ENCODE measurements at regions not wholly inside any gene's neighbourhood (a gene's known extent, or its start where the extent isn't known, plus 50 kb on each side); places are given as distances from the start of the nearest gene placed in this dataset.

DNA sequence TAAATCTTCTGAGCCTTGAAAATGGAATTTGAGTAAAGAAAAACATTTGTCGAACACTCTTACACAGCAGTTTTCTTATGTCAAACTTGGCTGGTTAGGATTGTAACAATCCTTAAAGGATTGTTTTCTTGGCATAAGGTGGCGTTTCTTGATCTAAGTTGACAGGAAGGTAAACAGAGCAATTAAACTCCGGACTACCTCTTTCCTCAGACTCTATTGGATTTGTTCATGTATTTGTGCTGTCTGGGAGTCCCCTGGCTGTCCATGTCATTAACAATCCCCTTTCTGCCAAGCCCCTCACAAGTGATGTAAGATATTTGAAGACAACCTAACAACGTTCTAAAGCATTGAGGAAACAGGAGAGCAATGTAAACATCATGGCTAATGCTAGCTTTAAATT is 222.5 kb upstream of the SNX19 start:
- Mint-ChIP-seq H3K27me3 (ENCODE audit: low read depth) (no peaks in the 10 kb centered on the region), H3K9me3 (ENCODE audit: insufficient read depth) (no peaks in the 10 kb centered on the region), H3K4me3 (no peak overlapping the region), H3K4me1 (ENCODE audit: low read depth) (no peaks in the 10 kb centered on the region), H3K27ac (no peak overlapping the region), H3K36me3 (ENCODE audit: low read depth) (no peaks in the 10 kb centered on the region)
- ChIA-PET POLR2A (no interaction called here), CTCF (no interaction called here)
- no peak for DNase-seq
- ATAC-seq: no peak

DNA sequence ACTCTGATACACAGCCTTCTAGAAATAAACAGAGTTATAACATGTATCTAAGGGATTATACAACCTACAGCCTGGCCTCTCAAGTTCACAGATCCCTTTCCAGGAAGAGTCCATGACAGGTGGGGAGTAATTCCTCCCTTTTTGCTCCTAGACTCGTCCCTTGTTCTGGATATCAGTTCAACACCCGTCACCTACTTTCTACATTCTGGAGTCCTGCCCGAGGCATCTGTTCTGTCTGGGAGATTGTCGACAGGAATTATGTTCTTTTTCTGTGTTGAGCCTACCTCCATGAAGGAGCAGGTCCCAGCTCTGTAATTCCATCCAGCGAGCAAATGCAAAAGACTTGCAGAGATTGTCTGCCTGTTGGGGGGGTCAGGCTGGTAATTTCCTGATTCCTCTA is 224.6 kb upstream of the NTM start:
- ChIA-PET POLR2A (no interaction called here), CTCF (no interaction called here)
- H3K27ac Mint-ChIP-seq: no peak overlapping the region
- DNase-seq (no peak), ATAC-seq (no peak)
- H3K9me3 Mint-ChIP-seq (ENCODE audit: insufficient read depth): no peaks in the 10 kb centered on the region
- H3K4me3 Mint-ChIP-seq: no peak overlapping the region
- no peaks in the 10 kb centered on the region for H3K27me3 Mint-ChIP-seq (ENCODE audit: low read depth)
- H3K4me1 Mint-ChIP-seq (ENCODE audit: low read depth): no peaks in the 10 kb centered on the region
- no peaks in the 10 kb centered on the region for H3K36me3 Mint-ChIP-seq (ENCODE audit: low read depth)

DNA sequence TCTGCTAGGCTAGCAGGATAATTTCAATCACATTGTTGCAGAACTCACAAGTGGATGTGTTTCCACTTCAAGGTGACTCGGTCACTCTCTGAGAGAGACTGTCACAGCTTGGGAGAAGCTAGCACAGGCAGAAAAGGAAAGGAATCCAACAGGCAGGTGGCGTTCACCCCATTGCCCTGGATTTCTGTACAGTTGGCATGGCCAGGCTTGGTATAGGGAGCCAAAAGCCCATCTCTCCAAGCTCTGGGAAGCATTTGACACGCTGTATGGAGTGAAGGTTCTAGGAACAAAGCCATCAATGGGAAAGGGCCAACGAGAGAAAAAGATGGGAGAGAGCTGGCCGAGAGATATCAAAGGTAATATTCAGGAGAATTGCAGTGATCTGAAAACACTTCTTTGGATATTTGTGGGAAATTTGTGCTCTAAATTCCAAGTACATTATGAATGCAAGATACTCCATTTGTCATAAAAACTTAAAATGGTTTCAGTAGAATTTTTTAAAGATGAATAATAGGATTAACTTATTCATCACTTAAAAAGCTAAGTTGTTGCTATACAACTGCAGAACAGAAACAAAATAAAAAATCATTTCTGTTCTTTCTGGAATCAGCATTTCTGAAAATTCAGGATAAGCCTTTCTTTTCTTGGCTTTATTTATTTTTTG is 223.5 kb upstream of the NTM start:
- POLR2A ChIA-PET: no interaction called here
- Mint-ChIP-seq H3K9me3 (ENCODE audit: insufficient read depth) (no peaks in the 10 kb centered on the region), H3K36me3 (ENCODE audit: low read depth) (no peaks in the 10 kb centered on the region), H3K4me3 (no peak overlapping the region), H3K27me3 (ENCODE audit: low read depth) (no peaks in the 10 kb centered on the region), H3K27ac (no peak overlapping the region), H3K4me1 (ENCODE audit: low read depth) (no peaks in the 10 kb centered on the region)
- CTCF ChIA-PET: no interaction called here
- no peak for ATAC-seq
- no peak for DNase-seq

DNA sequence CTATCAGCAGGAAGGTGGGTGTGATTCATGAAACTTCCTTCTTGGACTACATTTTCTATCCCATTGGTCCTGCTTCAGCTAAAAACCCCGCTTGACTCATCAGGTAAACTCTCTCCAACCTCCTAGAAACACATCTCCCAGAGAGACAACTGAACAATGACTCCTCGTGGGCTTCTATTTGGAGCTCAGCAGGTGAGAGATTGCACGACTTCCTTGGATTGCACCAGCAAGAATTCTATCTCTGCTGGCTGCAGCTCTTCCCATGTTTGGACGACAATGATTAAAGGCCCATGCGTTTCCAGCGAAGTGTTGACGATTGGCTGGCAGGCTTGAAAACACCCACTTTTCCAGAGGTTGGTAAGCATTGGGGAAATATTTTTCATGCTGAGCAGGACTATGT is 216.1 kb upstream of the NTM start:
- ChIA-PET CTCF (no interaction called here), POLR2A (no interaction called here)
- ATAC-seq: no peak
- H3K27me3 Mint-ChIP-seq (ENCODE audit: low read depth): no peaks in the 10 kb centered on the region
- no peaks in the 10 kb centered on the region for H3K9me3 Mint-ChIP-seq (ENCODE audit: insufficient read depth)
- DNase-seq: no peak
- H3K36me3 Mint-ChIP-seq (ENCODE audit: low read depth): no peaks in the 10 kb centered on the region
- H3K4me3 Mint-ChIP-seq: no peak overlapping the region
- H3K27ac Mint-ChIP-seq: no peak overlapping the region
- no peaks in the 10 kb centered on the region for H3K4me1 Mint-ChIP-seq (ENCODE audit: low read depth)

DNA sequence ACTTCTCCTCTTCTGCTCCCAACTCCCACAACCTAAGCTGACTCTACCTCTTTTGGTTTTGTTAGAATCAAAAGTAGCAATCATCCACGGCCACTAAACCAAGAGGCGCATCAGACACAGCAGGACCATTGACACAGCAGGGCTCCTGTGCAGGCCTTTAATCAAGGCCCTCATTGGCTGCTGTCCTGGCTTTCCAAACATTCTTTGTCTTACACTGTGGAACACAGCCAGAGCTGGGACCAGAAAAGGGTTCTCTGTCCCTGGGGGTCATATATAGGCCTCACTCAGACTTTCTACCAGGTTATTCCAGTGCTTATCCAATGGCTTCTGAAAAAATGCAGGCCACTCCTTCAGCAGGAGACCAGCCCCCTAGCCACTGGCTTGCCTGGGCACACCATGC is 212.7 kb upstream of the NTM start:
- Mint-ChIP-seq H3K4me3 (no peak overlapping the region), H3K27me3 (ENCODE audit: low read depth) (no peaks in the 10 kb centered on the region), H3K36me3 (ENCODE audit: low read depth) (no peaks in the 10 kb centered on the region), H3K4me1 (ENCODE audit: low read depth) (no peaks in the 10 kb centered on the region), H3K27ac (no peak overlapping the region), H3K9me3 (ENCODE audit: insufficient read depth) (no peaks in the 10 kb centered on the region)
- ChIA-PET POLR2A (no interaction called here), CTCF (no interaction called here)
- DNase-seq (no peak), ATAC-seq (no peak)

DNA sequence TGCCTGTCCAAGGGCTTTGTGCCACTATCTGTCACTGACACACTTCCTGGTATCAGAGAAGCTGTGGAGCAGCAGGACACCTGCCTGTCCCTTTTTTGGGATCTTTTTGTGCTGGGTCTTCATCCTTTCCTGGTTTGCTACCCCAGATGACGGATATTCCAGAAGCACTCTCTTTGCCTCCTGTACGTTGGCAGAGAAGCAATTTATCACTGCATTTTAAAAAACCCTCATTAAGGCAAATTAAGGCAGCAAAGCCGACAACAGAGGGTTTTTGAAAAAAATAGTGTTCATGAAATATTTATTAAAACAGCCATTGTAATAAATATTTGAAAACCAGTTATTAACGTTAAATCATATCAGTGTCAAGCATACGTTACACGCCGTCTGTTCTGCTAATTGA is 209.6 kb upstream of the NTM start:
- ChIA-PET POLR2A (no interaction called here), CTCF (no interaction called here)
- no peaks in the 10 kb centered on the region for H3K4me1 Mint-ChIP-seq (ENCODE audit: low read depth)
- H3K9me3 Mint-ChIP-seq (ENCODE audit: insufficient read depth): no peaks in the 10 kb centered on the region
- H3K27ac Mint-ChIP-seq: no peak overlapping the region
- no peak for ATAC-seq
- no peaks in the 10 kb centered on the region for H3K27me3 Mint-ChIP-seq (ENCODE audit: low read depth)
- no peaks in the 10 kb centered on the region for H3K36me3 Mint-ChIP-seq (ENCODE audit: low read depth)
- no peak for DNase-seq
- H3K4me3 Mint-ChIP-seq: no peak overlapping the region

DNA sequence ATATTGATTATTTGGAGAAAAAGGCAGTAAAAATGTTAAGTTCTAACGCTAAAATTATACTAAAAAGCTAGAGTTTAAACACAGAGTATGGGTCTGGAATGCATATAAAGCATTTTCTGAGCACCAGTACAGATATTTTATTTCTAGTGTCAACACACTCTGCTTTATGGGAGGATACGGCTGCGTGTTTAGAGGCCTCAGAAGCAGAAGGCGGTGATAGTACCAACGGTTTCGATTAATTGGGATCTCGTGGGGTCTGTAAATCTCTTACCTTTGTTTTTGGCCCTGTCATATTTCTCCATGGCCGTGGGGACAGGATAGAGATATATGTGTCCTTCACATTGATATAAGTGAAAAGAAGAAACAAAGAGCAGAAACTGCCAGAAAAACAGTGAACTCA is 206.8 kb upstream of the NTM start:
- ATAC-seq: no peak
- H3K9me3 Mint-ChIP-seq (ENCODE audit: insufficient read depth): no peaks in the 10 kb centered on the region
- no peaks in the 10 kb centered on the region for H3K4me1 Mint-ChIP-seq (ENCODE audit: low read depth)
- ChIA-PET POLR2A (no interaction called here), CTCF (no interaction called here)
- H3K4me3 Mint-ChIP-seq: no peak overlapping the region
- DNase-seq: no peak
- H3K27me3 Mint-ChIP-seq (ENCODE audit: low read depth): no peaks in the 10 kb centered on the region
- H3K27ac Mint-ChIP-seq: no peak overlapping the region
- no peaks in the 10 kb centered on the region for H3K36me3 Mint-ChIP-seq (ENCODE audit: low read depth)

DNA sequence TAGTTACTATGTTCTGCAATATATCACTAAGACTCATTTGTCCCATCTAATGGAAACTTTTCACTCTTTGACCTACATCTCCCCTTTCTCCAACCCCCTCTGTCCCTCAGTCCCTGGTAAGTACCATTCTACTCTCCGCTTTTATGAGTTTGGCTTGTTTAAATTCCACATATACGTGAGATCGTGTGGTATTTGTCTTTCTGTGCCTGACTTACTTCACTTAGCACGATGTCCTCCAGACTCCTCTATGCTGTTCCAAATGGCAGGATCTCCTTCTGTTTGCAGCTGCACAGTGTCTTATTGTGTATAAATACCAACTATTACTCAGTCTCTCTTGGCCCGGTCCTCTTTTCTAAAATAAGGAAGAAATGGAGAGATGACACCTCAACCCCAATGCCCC is 205.4 kb upstream of the NTM start:
- H3K27me3 Mint-ChIP-seq (ENCODE audit: low read depth): no peaks in the 10 kb centered on the region
- ATAC-seq: no peak
- no peaks in the 10 kb centered on the region for H3K4me1 Mint-ChIP-seq (ENCODE audit: low read depth)
- ChIA-PET POLR2A (no interaction called here), CTCF (no interaction called here)
- no peak overlapping the region for H3K27ac Mint-ChIP-seq
- no peaks in the 10 kb centered on the region for H3K36me3 Mint-ChIP-seq (ENCODE audit: low read depth)
- H3K9me3 Mint-ChIP-seq (ENCODE audit: insufficient read depth): no peaks in the 10 kb centered on the region
- no peak overlapping the region for H3K4me3 Mint-ChIP-seq
- DNase-seq: no peak

DNA sequence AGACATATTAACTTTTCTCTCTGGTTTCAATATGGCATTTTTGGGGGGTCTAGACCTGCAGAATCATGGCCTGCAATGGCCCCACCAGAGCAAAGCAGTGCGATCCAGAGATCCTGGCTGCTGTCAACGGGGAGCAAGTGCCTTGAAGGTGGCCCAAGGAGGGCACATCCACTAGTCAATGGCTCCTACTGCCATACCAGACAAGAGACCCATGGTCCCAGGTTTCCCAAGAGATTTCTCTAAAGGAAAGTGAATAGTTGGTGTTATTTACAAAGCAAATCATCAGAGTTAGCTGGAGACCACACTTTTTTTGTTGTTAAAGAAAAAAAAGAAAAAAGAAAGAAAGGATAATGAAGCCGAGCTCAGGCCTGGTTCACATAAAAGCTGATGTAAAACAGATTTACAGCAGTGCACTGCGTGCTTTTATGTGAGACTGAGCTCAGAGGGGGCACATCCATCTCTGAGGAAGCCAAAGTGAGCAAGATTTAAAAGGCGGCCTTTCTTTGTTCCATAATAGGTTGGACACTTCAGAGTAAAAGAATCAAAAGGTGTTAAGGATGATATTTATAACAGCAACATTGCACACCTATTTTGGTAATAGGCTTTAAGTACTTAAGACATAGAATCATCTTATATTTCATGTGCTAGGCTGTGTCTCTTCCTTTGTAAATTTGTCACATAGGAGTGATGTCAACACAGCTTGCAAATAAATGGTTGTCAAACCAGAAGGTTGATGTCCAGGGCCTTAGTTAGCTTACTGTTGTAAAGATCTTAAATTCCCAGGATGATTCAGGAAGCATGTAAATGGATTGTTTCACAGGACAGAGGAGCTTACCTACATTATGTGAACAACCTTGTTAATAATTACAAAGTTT is 201.3 kb upstream of the NTM start:
- Mint-ChIP-seq H3K9me3 (ENCODE audit: insufficient read depth) (no peaks in the 10 kb centered on the region), H3K36me3 (ENCODE audit: low read depth) (no peaks in the 10 kb centered on the region), H3K4me1 (ENCODE audit: low read depth) (no peaks in the 10 kb centered on the region), H3K27me3 (ENCODE audit: low read depth) (no peaks in the 10 kb centered on the region), H3K27ac (no peak overlapping the region), H3K4me3 (no peak overlapping the region)
- ATAC-seq (no peak), DNase-seq (no peak)
- ChIA-PET CTCF (no interaction called here), POLR2A (interaction anchor here (0.6 kb wide), 1 partner anchor 65 kb away, joined by 3 read pairs; no protein-coding TSS in a partner anchor)

DNA sequence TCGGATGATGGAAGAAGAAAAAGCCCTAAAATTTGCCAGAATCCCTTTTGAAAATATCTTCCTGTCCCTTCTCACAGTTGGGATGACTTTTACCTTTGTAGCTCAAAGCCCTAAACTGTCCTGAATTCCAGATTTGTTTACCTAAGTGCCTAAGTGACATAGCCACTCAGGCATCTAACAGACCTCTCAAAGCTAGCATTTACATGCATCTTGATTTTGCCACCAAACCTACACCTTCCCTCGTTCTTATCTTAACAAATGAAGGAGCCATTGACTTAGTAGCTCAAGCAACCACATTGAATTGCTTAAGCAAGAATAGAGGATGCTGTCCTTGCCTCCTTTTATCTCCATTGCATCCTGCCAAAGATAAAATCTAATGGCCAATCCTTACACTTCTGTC is 198.4 kb upstream of the NTM start:
- Mint-ChIP-seq H3K27me3 (ENCODE audit: low read depth) (no peaks in the 10 kb centered on the region), H3K9me3 (ENCODE audit: insufficient read depth) (no peaks in the 10 kb centered on the region), H3K4me1 (ENCODE audit: low read depth) (no peaks in the 10 kb centered on the region), H3K27ac (no peak overlapping the region), H3K36me3 (ENCODE audit: low read depth) (no peaks in the 10 kb centered on the region), H3K4me3 (no peak overlapping the region)
- POLR2A ChIA-PET: no interaction called here
- ATAC-seq: no peak
- CTCF ChIA-PET: no interaction called here
- DNase-seq: no peak

DNA sequence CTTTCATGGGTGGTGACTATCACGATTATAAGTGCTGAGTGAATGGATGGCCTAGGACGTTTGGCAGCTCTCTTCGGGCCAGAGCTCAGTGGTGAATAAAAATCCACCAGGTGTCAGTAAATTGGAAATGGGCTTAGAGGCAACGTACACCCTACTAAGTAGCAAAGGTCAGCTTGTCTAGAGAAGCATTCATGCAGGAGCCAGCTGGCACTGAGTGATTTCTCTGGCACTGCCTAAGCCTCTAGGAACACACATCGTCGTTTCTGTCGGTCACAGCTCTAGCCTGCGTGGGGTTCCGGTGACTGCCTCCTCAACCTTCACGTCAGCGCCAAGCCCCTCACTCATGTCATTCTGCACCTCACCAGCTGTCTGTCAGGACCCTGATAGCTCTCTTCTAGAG is 192.4 kb upstream of the NTM start:
- no peak overlapping the region for H3K4me3 Mint-ChIP-seq
- no peaks in the 10 kb centered on the region for H3K36me3 Mint-ChIP-seq (ENCODE audit: low read depth)
- no peaks in the 10 kb centered on the region for H3K4me1 Mint-ChIP-seq (ENCODE audit: low read depth)
- no peaks in the 10 kb centered on the region for H3K9me3 Mint-ChIP-seq (ENCODE audit: insufficient read depth)
- DNase-seq (no peak), ATAC-seq (no peak)
- POLR2A ChIA-PET: no interaction called here
- no peak overlapping the region for H3K27ac Mint-ChIP-seq
- no peaks in the 10 kb centered on the region for H3K27me3 Mint-ChIP-seq (ENCODE audit: low read depth)
- CTCF ChIA-PET: no interaction called here

DNA sequence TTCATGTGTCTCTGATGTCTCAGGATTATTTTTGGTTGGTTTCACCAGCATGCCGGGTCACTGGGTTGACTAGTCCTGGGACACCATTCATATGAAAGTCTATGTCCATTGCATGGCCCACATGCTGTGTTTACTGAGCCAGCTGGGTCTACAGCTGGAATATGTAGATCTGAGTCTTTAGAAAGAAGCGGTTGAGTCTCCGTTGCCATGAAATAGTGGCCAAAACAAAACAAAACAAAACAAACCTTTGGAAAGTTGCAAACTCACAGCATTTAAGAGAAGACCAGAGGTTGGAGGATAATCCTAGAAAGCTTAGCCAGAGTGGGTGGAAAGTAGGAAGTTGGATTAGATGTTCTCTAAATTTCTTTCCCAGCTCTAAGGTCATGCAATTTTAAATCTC is 191.8 kb upstream of the NTM start:
- H3K36me3 Mint-ChIP-seq (ENCODE audit: low read depth): no peaks in the 10 kb centered on the region
- no peak for DNase-seq
- no peaks in the 10 kb centered on the region for H3K4me1 Mint-ChIP-seq (ENCODE audit: low read depth)
- no peak overlapping the region for H3K27ac Mint-ChIP-seq
- POLR2A ChIA-PET: no interaction called here
- H3K4me3 Mint-ChIP-seq: no peak overlapping the region
- CTCF ChIA-PET: no interaction called here
- no peaks in the 10 kb centered on the region for H3K27me3 Mint-ChIP-seq (ENCODE audit: low read depth)
- no peak for ATAC-seq
- H3K9me3 Mint-ChIP-seq (ENCODE audit: insufficient read depth): no peaks in the 10 kb centered on the region

DNA sequence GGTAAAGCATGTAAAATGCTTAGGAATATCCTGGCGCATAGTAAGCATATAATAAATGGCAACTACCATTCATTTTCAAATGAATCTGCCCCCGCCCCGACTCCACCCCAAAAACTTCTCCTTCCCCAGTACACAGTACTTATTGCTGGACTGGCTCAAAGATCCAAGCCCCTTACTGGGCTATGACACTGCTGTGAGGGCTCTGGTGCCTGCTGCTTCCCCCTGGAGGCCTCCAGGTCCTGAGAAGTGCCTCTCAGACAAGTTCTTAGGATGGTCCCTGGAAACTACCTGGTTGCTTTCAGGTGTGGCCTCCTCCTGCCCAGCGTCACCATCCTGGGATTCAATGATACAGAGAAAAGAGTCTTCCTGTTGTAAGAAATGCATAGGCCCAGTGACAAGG is 190.6 kb upstream of the NTM start:
- POLR2A ChIA-PET: no interaction called here
- no peaks in the 10 kb centered on the region for H3K36me3 Mint-ChIP-seq (ENCODE audit: low read depth)

More for the DNA sequence above, 190.6 kb upstream of the NTM start:
- DNase-seq (no peak), ATAC-seq (no peak)
- CTCF ChIA-PET: no interaction called here
- Mint-ChIP-seq H3K4me1 (ENCODE audit: low read depth) (no peaks in the 10 kb centered on the region), H3K9me3 (ENCODE audit: insufficient read depth) (no peaks in the 10 kb centered on the region), H3K27me3 (ENCODE audit: low read depth) (no peaks in the 10 kb centered on the region), H3K27ac (no peak overlapping the region), H3K4me3 (no peak overlapping the region)
